Smooth muscle cell (in vitro differentiated cells): ENCODE measurements at regions not wholly inside any gene's neighbourhood (a gene's known extent, or its start where the extent isn't known, plus 50 kb on each side); places are given as distances from the start of the nearest gene placed in this dataset.
"Not testable (repeated sequence)": the region's sequence is repeated elsewhere in the genome, so short reads cannot be mapped to it uniquely, and the experiment has no call there.

Experiments used
- DNase-seq: peaks from one replicate; lab custom pipeline; 2025; ENCODE audit not compliant: unreplicated experiment; lab: John Stamatoyannopoulos, UW
- H2AFZ ChIP-seq: fragments of 200-600 bp; sonication (generic); 2 replicates; pipeline ENCODE4 v1.6.0; 2016; ENCODE audit warnings: antibody characterized with exemption, low read depth, mild to moderate bottlenecking
- H3F3A ChIP-seq: fragments of 200-600 bp; sonication (generic); 2 replicates; pipeline ENCODE4 v1.6.0; 2017; ENCODE audit warnings: antibody characterized with exemption, low read depth
- H3K27ac ChIP-seq: fragments of 200-600 bp; sonication (generic); 2 replicates; pipeline ENCODE4 v1.5.1; 2016; ENCODE audit warnings: low read depth, mild to moderate bottlenecking
- H3K27me3 ChIP-seq: fragments of 200-600 bp; sonication (generic); 2 replicates; pipeline ENCODE4 v1.6.1; 2016; ENCODE audit warnings: low read depth, mild to moderate bottlenecking
- H3K36me3 ChIP-seq: fragments of 200-600 bp; sonication (generic); 2 replicates; pipeline ENCODE4 v1.5.1; 2016; ENCODE audit warnings: low read depth
- H3K4me1 ChIP-seq: fragments of 200-600 bp; sonication (generic); 2 replicates; pipeline ENCODE4 v1.5.1; 2016; ENCODE audit warnings: low read depth
- H3K4me2 ChIP-seq: fragments of 200-600 bp; sonication (generic); 2 replicates; pipeline ENCODE4 v1.6.0; 2016; ENCODE audit warnings: mild to moderate bottlenecking
- H3K4me3 ChIP-seq: fragments of 200-600 bp; sonication (generic); 2 replicates; pipeline ENCODE4 v1.5.1; 2016; ENCODE audit warnings: mild to moderate bottlenecking
- H3K79me2 ChIP-seq: fragments of 200-600 bp; sonication (generic); 2 replicates; pipeline ENCODE4 v1.6.0; 2016; ENCODE audit warnings: low read depth, mild to moderate bottlenecking
- H3K9ac ChIP-seq: fragments of 200-600 bp; sonication (generic); 2 replicates; pipeline ENCODE4 v1.6.0; 2016; ENCODE audit warnings: low read depth
- H3K9me3 ChIP-seq: fragments of 200-600 bp; sonication (generic); replicated peaks from 2 replicates; pipeline ENCODE4 v1.5.1; 2016; ENCODE audit warnings: low read depth
- H4K20me1 ChIP-seq: fragments of 200-600 bp; sonication (generic); 2 replicates; pipeline ENCODE4 v1.6.0; 2016; ENCODE audit warnings: low read depth
- WGBS: methylation state at CpG from one replicate; pipeline ENCODE4 v1.1.7; 2016; ENCODE audit warnings: low lambda C conversion rate; 5-methylcytosine and 5-hydroxymethylcytosine counted together
- TF ChIP-seq, protein P1 (sequence below): fragments of 200-600 bp; sonication (generic); IDR thresholded peaks from 2 replicates; pipeline ENCODE4 v1.5.1; 2017; ENCODE audit warnings: borderline replicate concordance, mild to moderate bottlenecking, antibody characterized with exemption; ENCODE audit not compliant: insufficient read depth, poor library complexity, severe bottlenecking

DNA sequence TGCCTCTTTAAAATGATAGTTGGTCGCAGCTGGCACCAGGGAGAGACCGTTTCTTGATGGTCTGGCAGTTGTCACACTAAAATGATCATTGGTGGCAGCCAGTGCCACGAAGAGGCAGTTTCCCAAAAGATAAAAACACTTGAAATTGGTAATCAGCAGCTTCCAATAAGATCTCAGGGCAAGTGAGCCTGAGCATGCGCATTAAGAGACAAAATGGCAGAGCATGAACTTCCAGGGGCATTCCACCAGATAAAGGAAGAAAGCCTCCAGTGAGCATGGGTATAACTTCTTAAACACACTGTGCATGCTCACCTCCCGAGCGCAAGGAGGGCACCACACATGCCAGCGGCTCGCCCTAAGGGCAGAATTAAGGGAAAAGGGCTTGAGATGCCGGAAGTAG lies 1594.2 kb upstream of the CDH9 start:
- no peak overlapping the region for H3K27ac ChIP-seq
- no peaks in the 10 kb centered on the region for H3K79me2 ChIP-seq
- TF ChIP-seq, protein P1, sequence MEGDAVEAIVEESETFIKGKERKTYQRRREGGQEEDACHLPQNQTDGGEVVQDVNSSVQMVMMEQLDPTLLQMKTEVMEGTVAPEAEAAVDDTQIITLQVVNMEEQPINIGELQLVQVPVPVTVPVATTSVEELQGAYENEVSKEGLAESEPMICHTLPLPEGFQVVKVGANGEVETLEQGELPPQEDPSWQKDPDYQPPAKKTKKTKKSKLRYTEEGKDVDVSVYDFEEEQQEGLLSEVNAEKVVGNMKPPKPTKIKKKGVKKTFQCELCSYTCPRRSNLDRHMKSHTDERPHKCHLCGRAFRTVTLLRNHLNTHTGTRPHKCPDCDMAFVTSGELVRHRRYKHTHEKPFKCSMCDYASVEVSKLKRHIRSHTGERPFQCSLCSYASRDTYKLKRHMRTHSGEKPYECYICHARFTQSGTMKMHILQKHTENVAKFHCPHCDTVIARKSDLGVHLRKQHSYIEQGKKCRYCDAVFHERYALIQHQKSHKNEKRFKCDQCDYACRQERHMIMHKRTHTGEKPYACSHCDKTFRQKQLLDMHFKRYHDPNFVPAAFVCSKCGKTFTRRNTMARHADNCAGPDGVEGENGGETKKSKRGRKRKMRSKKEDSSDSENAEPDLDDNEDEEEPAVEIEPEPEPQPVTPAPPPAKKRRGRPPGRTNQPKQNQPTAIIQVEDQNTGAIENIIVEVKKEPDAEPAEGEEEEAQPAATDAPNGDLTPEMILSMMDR: no peak
- no peak overlapping the region for H3K4me3 ChIP-seq
- no peaks in the 10 kb centered on the region for H3K9me3 ChIP-seq
- no peak overlapping the region for H3K4me2 ChIP-seq
- DNase-seq: no peak
- H3K4me1 ChIP-seq: no peaks in the 10 kb centered on the region
- H3F3A ChIP-seq: no peaks in the 10 kb centered on the region
- no peaks in the 10 kb centered on the region for H3K27me3 ChIP-seq
- no peaks in the 10 kb centered on the region for H3K36me3 ChIP-seq
- 97% methylated on average over 9 of the region's 9 CpGs for WGBS
- H3K9ac ChIP-seq: no peak overlapping the region
- H2AFZ ChIP-seq: no peak overlapping the region
- H4K20me1 ChIP-seq: no peaks in the 10 kb centered on the region

DNA sequence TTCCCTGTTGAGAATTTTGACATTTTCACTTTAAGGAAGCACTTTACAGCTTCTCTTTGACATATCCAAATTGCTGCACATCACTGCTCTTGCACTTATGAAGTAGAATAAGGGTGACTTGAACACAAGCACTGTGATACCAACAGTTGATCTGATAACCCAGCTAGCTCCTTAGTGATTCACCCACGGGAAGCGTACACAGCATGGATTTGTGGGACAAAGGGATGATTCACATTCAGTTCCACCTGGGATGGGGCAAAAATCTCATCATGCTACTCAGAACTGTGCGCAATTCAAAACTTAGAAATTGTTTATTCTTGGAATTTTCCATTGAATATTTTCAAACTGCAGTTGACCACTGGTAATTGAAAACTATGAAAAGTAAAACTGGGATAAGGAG lies 1565.5 kb upstream of the CDH9 start:
- no peak overlapping the region for H3K9ac ChIP-seq
- H3K27me3 ChIP-seq: no peaks in the 10 kb centered on the region
- H3K27ac ChIP-seq: no peak overlapping the region
- no peaks in the 10 kb centered on the region for H4K20me1 ChIP-seq
- TF ChIP-seq, protein P1: no peak
- peaks cover 5% of the 10 kb centered on the region for H3K9me3 ChIP-seq
- no peak overlapping the region for H3K4me3 ChIP-seq
- no peaks in the 10 kb centered on the region for H3K4me1 ChIP-seq
- H3K4me2 ChIP-seq: no peak overlapping the region
- WGBS: 86% methylated on average over 3 of the region's 3 CpGs
- H2AFZ ChIP-seq: no peak overlapping the region
- no peak for DNase-seq
- no peaks in the 10 kb centered on the region for H3F3A ChIP-seq
- no peaks in the 10 kb centered on the region for H3K36me3 ChIP-seq
- H3K79me2 ChIP-seq: no peaks in the 10 kb centered on the region

DNA sequence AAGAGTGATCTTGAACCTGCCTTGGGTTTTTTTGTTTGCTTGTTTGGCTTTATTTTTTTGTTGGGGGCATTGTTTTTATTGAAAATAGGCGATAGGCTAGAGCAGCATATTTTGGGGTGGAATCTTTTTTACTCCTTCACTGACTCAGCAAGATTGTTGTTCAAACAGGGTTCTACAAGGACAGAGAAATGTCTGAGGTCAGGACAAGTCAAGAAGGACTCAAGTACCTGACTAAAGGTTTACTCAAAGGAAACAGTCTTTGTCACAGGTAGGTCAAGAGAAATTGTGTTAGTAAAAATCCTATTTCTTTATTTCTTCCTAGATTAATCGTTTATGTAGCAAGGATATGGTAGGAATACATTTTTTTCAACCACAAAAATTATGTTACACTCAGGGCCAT lies 1564.0 kb upstream of the CDH9 start:
- Histone ChIP-seq H3K4me3 (no peak overlapping the region), H3K36me3 (no peaks in the 10 kb centered on the region), H3F3A (no peaks in the 10 kb centered on the region), H3K4me1 (no peaks in the 10 kb centered on the region), H2AFZ (no peak overlapping the region), H3K9ac (no peak overlapping the region), H3K9me3 (no peaks in the 10 kb centered on the region), H3K4me2 (no peak overlapping the region), H3K79me2 (no peaks in the 10 kb centered on the region), H3K27ac (no peak overlapping the region), H4K20me1 (no peaks in the 10 kb centered on the region), H3K27me3 (no peaks in the 10 kb centered on the region)
- TF ChIP-seq, protein P1: no peak
- no peak for DNase-seq
- 77% methylated on average over 2 of the region's 2 CpGs for WGBS

DNA sequence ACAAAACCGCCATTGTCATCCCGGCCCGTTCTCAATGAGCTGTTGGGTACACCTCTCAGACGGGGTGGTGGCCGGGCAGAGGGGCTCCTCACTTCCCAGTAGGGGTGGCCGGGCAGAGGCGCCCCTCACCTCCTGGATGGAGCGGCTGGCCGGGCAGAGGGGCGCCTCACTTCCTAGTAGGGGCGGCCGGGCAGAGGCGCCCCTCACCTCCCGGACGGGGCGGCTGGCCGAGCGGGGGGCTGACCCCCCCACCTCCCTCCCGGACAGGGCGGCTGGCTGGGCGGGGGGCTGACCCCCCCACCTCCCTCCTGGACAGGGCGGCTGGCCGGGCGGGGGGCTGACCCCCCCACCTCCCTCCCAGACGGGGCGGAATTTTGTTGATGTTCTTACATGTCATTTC lies 1558.3 kb upstream of the CDH9 start:
- H3K79me2 ChIP-seq, H3K27ac ChIP-seq, H4K20me1 ChIP-seq, DNase-seq, H3K4me2 ChIP-seq, H3K9me3 ChIP-seq, H3K4me1 ChIP-seq, H3F3A ChIP-seq, H2AFZ ChIP-seq, H3K27me3 ChIP-seq, H3K9ac ChIP-seq, H3K4me3 ChIP-seq, H3K36me3 ChIP-seq: not testable (repeated sequence)
- WGBS: 98% methylated on average over 17 of the region's 26 CpGs
